Activated CD4-positive, CD25-positive, alpha-beta regulatory T cell treated with anti-CD3 and anti-CD28 coated beads, Interleukin-2, amount 50 U/mL, for 72 hours (primary cell): ENCODE measurements at regions not wholly inside any gene's neighbourhood (a gene's known extent, or its start where the extent isn't known, plus 50 kb on each side); places are given as distances from the start of the nearest gene placed in this dataset.
"Not testable (repeated sequence)": the region's sequence is repeated elsewhere in the genome, so short reads cannot be mapped to it uniquely, and the experiment has no call there.

Experiments used
- DNase-seq: peaks from one replicate; pipeline ENCODE4 v3.0.0; 2021

GRCh38 chr6:134446218-134446848 is 128.4 kb upstream of the SGK1 start:
- DNase-seq = no peak

GRCh38 chr6:134443009-134443408 is 125.1 kb upstream of the SGK1 start:
- no peak for DNase-seq

- no peak for DNase-seq
Measured at GRCh38 chr6:134442073-134442472, 124.2 kb upstream of the SGK1 start.

- DNase-seq = no peak
Measured at GRCh38 chr6:134438837-134439236, 120.9 kb upstream of the SGK1 start.

GRCh38 chr6:134437376-134437775 is 119.5 kb upstream of the SGK1 start:
- peak; percentile 33 for DNase-seq

- DNase-seq = no peak
Measured at GRCh38 chr6:134436950-134437349, 119.0 kb upstream of the SGK1 start.

- DNase-seq = peak; percentile 49
Measured at GRCh38 chr6:134436281-134436815, 118.4 kb upstream of the SGK1 start.

- DNase-seq = no peak
Measured at GRCh38 chr6:134435814-134436280, 117.9 kb upstream of the SGK1 start.

- no peak for DNase-seq
Measured at GRCh38 chr6:134434019-134434942, 116.4 kb upstream of the SGK1 start.

- DNase-seq = no peak
Measured at GRCh38 chr6:134432036-134432435, 114.1 kb upstream of the SGK1 start.

- no peak for DNase-seq
Measured at GRCh38 chr6:134431421-134431859, 113.5 kb upstream of the SGK1 start.

- no peak for DNase-seq
Measured at GRCh38 chr6:134429861-134430380, 112.0 kb upstream of the SGK1 start.

GRCh38 chr6:134427721-134428120 is 109.8 kb upstream of the SGK1 start:
- DNase-seq = no peak

GRCh38 chr6:134426623-134427022 is 108.7 kb upstream of the SGK1 start:
- no peak for DNase-seq

GRCh38 chr6:134425917-134426316 is 108.0 kb upstream of the SGK1 start:
- not testable (repeated sequence) for DNase-seq

- no peak for DNase-seq
Measured at GRCh38 chr6:134425513-134425912, 107.6 kb upstream of the SGK1 start.

GRCh38 chr6:134424798-134425170 is 106.9 kb upstream of the SGK1 start:
- DNase-seq = no peak

- no peak for DNase-seq
Measured at GRCh38 chr6:134424165-134424797, 106.4 kb upstream of the SGK1 start.

- no peak for DNase-seq
Measured at GRCh38 chr6:134422426-134423231, 104.7 kb upstream of the SGK1 start.

GRCh38 chr6:134421501-134421900 is 103.6 kb upstream of the SGK1 start:
- DNase-seq = no peak

- DNase-seq = no peak
Measured at GRCh38 chr6:134420614-134421181, 102.8 kb upstream of the SGK1 start.

- DNase-seq = no peak
Measured at GRCh38 chr6:134419716-134420115, 101.8 kb upstream of the SGK1 start.
